Astrocyte of the cerebellum (primary cell): ENCODE measurements at regions not wholly inside any gene's neighbourhood (a gene's known extent, or its start where the extent isn't known, plus 50 kb on each side); places are given as distances from the start of the nearest gene placed in this dataset.

ENCODE experiments used
- DNase-seq: peaks from one replicate; pipeline ENCODE4 v3.0.0-alpha.2; 2011; ENCODE audit warnings: low read depth
- H3K4me3 ChIP-seq: 2 replicates; pipeline ENCODE4 v1.5.1; 2011; ENCODE audit warnings: mild to moderate bottlenecking, low read depth, low read length, moderate library complexity
- in situ Hi-C: cut with HindIII; loops from 2 replicates; pipeline ENCODE4 v1.10.0; 2017; ENCODE audit warnings: low sequenced_read_pairs
- TF ChIP-seq, protein P1 (sequence below): IDR thresholded peaks from 2 replicates; pipeline ENCODE4 v1.5.1; 2012; ENCODE audit warnings: low read length, low read depth, moderate library complexity, mild to moderate bottlenecking; ENCODE audit errors: missing control alignments

GRCh38 chr3:120852412-120852811 lies 55.6 kb upstream of the STXBP5L start:
- DNase-seq: no peak
- in situ Hi-C loops: no loop called here
- H3K4me3 ChIP-seq: no peak overlapping the region
- TF ChIP-seq, protein P1, sequence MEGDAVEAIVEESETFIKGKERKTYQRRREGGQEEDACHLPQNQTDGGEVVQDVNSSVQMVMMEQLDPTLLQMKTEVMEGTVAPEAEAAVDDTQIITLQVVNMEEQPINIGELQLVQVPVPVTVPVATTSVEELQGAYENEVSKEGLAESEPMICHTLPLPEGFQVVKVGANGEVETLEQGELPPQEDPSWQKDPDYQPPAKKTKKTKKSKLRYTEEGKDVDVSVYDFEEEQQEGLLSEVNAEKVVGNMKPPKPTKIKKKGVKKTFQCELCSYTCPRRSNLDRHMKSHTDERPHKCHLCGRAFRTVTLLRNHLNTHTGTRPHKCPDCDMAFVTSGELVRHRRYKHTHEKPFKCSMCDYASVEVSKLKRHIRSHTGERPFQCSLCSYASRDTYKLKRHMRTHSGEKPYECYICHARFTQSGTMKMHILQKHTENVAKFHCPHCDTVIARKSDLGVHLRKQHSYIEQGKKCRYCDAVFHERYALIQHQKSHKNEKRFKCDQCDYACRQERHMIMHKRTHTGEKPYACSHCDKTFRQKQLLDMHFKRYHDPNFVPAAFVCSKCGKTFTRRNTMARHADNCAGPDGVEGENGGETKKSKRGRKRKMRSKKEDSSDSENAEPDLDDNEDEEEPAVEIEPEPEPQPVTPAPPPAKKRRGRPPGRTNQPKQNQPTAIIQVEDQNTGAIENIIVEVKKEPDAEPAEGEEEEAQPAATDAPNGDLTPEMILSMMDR: no peak

- no peak for DNase-seq
- H3K4me3 ChIP-seq: no peak overlapping the region
- in situ Hi-C loops: no loop called here
- TF ChIP-seq, protein P1: no peak
These were observed 54.6 kb upstream of the STXBP5L start for GRCh38 chr3:120853416-120853815.

GRCh38 chr3:120854908-120855526 lies 53.0 kb upstream of the STXBP5L start:
- in situ Hi-C loops: no loop called here
- DNase-seq: no peak
- H3K4me3 ChIP-seq: no peak overlapping the region
- TF ChIP-seq, protein P1: no peak

DNA sequence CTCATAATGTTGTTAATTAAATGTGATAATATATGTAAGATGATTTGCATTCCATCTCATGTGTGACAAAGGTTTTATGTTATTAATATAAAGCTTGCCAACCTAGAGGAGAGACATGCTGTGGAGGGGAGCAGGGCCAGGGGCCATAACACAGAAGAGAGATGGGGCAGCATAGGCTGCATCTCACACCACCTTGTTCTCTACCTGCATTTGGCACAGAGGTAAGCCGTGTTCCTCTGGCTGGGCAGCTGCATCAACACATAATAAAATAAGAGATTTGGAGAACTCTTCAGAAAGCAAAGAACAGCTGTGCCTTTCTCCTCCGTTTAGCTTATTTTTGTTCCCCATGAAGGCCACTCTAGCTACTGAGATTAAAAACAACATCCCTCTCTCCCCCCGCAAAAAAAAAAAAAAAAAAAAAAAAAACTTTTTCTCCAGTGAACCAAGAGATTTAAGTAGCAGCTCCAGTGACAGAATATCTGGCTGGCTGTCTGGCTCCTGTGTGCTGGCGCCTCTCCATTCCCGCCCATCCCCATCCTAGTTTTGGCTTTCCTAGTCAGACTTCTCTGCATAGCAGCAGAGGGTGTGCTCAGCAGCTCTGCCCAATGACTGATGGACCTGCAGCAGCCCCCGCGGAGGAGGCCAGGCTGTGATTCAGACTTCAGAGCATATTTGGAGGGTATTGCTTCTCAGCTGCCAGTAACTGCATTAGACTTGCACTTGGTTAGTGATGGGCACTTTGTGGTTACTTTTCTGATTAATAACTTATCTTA lies 52.2 kb upstream of the STXBP5L start:
- in situ Hi-C loops: no loop called here
- no peak overlapping the region for H3K4me3 ChIP-seq
- TF ChIP-seq, protein P1: no peak
- DNase-seq: peak; percentile 35
